DOHH2 (cell line): ENCODE measurements at regions not wholly inside any gene's neighbourhood (a gene's known extent, or its start where the extent isn't known, plus 50 kb on each side); places are given as distances from the start of the nearest gene placed in this dataset.
"Not testable (repeated sequence)": the region's sequence is repeated elsewhere in the genome, so short reads cannot be mapped to it uniquely, and the experiment has no call there.

Experiments used
- H3F3A ChIP-seq: fragments of 200-600 bp; sonication (generic), shearing (Covaris generic); 2 replicates; pipeline ENCODE4 v1.6.0; 2016; ENCODE audit warnings: antibody characterized with exemption, mild to moderate bottlenecking; ENCODE audit not compliant: control insufficient read depth, insufficient read depth
- H3K27ac ChIP-seq: fragments of 200-600 bp; sonication (generic); 2 replicates; pipeline ENCODE4 v1.5.1; 2014; ENCODE audit warnings: low read depth, mild to moderate bottlenecking, low read length, moderate library complexity
- H3K27me3 ChIP-seq: fragments of 200-600 bp; sonication (generic); 2 replicates; pipeline ENCODE4 v1.6.1; 2014; ENCODE audit warnings: mild to moderate bottlenecking, low read length, mixed read lengths; ENCODE audit not compliant: control insufficient read depth
- H3K36me3 ChIP-seq: fragments of 200-600 bp; sonication (generic); 2 replicates; pipeline ENCODE4 v1.6.1; 2014; ENCODE audit warnings: mild to moderate bottlenecking, low read length, moderate library complexity, mixed read lengths; ENCODE audit not compliant: control insufficient read depth
- H3K4me1 ChIP-seq: fragments of 200-600 bp; sonication (generic); 2 replicates; pipeline ENCODE4 v1.6.1; 2014; ENCODE audit warnings: mild to moderate bottlenecking, low read length, mixed read lengths; ENCODE audit not compliant: control insufficient read depth
- H3K4me2 ChIP-seq: fragments of 200-600 bp; sonication (generic); 2 replicates; pipeline ENCODE4 v1.6.0; 2014; ENCODE audit warnings: mild to moderate bottlenecking, low read length, moderate library complexity
- H3K4me3 ChIP-seq: fragments of 200-600 bp; sonication (generic); 2 replicates; pipeline ENCODE4 v1.5.1; 2014; ENCODE audit warnings: mild to moderate bottlenecking, low read length, mixed read lengths
- H3K79me2 ChIP-seq: fragments of 200-600 bp; sonication (generic); 2 replicates; pipeline ENCODE4 v1.6.1; 2014; ENCODE audit warnings: mild to moderate bottlenecking, low read length, mixed read lengths; ENCODE audit not compliant: control insufficient read depth
- H3K9me2 ChIP-seq: fragments of 200-600 bp; sonication (generic); replicated peaks from 2 replicates; pipeline ENCODE4 v1.6.1; 2014; ENCODE audit warnings: mild to moderate bottlenecking, low read length, mixed read lengths; ENCODE audit not compliant: control insufficient read depth
- H3K9me3 ChIP-seq: fragments of 200-600 bp; sonication (generic); 2 replicates; pipeline ENCODE4 v1.6.1; 2014; ENCODE audit warnings: antibody characterized with exemption, low read length, mixed read lengths; ENCODE audit not compliant: control insufficient read depth, insufficient read depth
- H4K20me1 ChIP-seq: fragments of 200-600 bp; sonication (generic); 2 replicates; pipeline ENCODE4 v1.6.0; 2014; ENCODE audit warnings: low read depth, mild to moderate bottlenecking, antibody characterized with exemption, low read length, moderate library complexity; ENCODE audit not compliant: control insufficient read depth, insufficient read depth
- CTCF ChIP-seq: fragments of 200-600 bp; sonication (generic); IDR thresholded peaks from one replicate; pipeline ENCODE4 v1.5.1; 2014; ENCODE audit warnings: antibody characterized with exemption, mild to moderate bottlenecking, low read depth, low read length; ENCODE audit not compliant: poor library complexity, severe bottlenecking
- EZH2phosphoT487 ChIP-seq: fragments of 200-600 bp; sonication (generic); IDR thresholded peaks from 2 replicates; pipeline ENCODE4 v1.6.1; 2017; ENCODE audit warnings: borderline replicate concordance, mild to moderate bottlenecking, antibody characterized with exemption, low read length, moderate library complexity, mixed read lengths

GRCh38 chr22:16730894-16731293 is 94.3 kb downstream of the XKR3 start:
- not testable (repeated sequence) for H3K79me2 ChIP-seq, H3K4me2 ChIP-seq, H3K27me3 ChIP-seq, H4K20me1 ChIP-seq, H3F3A ChIP-seq, H3K36me3 ChIP-seq, H3K27ac ChIP-seq, H3K9me2 ChIP-seq, H3K4me3 ChIP-seq, H3K9me3 ChIP-seq, H3K4me1 ChIP-seq

- not testable (repeated sequence) for H3K27ac ChIP-seq, H3K9me3 ChIP-seq, H3K4me3 ChIP-seq, H3K4me2 ChIP-seq, H3K4me1 ChIP-seq, H3K79me2 ChIP-seq, H3K9me2 ChIP-seq, H4K20me1 ChIP-seq, H3K27me3 ChIP-seq, H3F3A ChIP-seq, H3K36me3 ChIP-seq
Measured at GRCh38 chr22:16727491-16727890, 97.7 kb downstream of the XKR3 start.

GRCh38 chr22:16723241-16723640 is 102.0 kb downstream of the XKR3 start:
- H3K9me2 ChIP-seq, H3K4me3 ChIP-seq, H3K9me3 ChIP-seq: not testable (repeated sequence)

GRCh38 chr22:16722564-16722963 is 102.6 kb downstream of the XKR3 start:
- H3K36me3 ChIP-seq, H3K4me3 ChIP-seq, H3K79me2 ChIP-seq, H3K9me3 ChIP-seq, H3K4me1 ChIP-seq, H4K20me1 ChIP-seq, H3K4me2 ChIP-seq, H3K27me3 ChIP-seq, H3K9me2 ChIP-seq, H3K27ac ChIP-seq, H3F3A ChIP-seq: not testable (repeated sequence)

More at GRCh38 chr22:16723241-16723640, 102.0 kb downstream of the XKR3 start:
- not testable (repeated sequence) for H3K79me2 ChIP-seq, H3K36me3 ChIP-seq, H3K4me1 ChIP-seq, H3F3A ChIP-seq, H3K27ac ChIP-seq, H3K27me3 ChIP-seq, H4K20me1 ChIP-seq, H3K4me2 ChIP-seq

GRCh38 chr22:16721961-16722360 is 103.2 kb downstream of the XKR3 start:
- Histone ChIP-seq H3K27ac (no peak overlapping the region), H3F3A (no peaks in the 10 kb centered on the region), H3K4me1 (peaks cover 9% of the 10 kb centered on the region), H3K79me2 (no peaks in the 10 kb centered on the region), H4K20me1 (no peaks in the 10 kb centered on the region), H3K9me2 (no peaks in the 10 kb centered on the region), H3K4me2 (no peak overlapping the region), H3K9me3 (no peaks in the 10 kb centered on the region), H3K4me3 (no peak overlapping the region), H3K36me3 (no peaks in the 10 kb centered on the region), H3K27me3 (no peaks in the 10 kb centered on the region)
- TF ChIP-seq EZH2phosphoT487 (no peak), CTCF (no peak)
